AG09319 (cell line): ENCODE measurements at regions not wholly inside any gene's neighbourhood (a gene's known extent, or its start where the extent isn't known, plus 50 kb on each side); places are given as distances from the start of the nearest gene placed in this dataset.

Source experiments
- DNase-seq: peaks from one replicate; pipeline ENCODE4 v3.0.0-alpha.2; 2010; ENCODE audit warnings: low read depth; ENCODE audit errors: extremely low read depth
- CTCF ChIP-seq: IDR thresholded peaks from 2 replicates; pipeline ENCODE4 v1.5.1; 2011; ENCODE audit warnings: low read depth, mild to moderate bottlenecking, inconsistent platforms, low read length, moderate library complexity

GRCh38 chr6:6969761-6970223, 138.0 kb upstream of the RREB1 start:
- no peak for DNase-seq
- TF ChIP-seq CTCF: no peak

- no peak for DNase-seq
- no peak for TF ChIP-seq CTCF
Observed at GRCh38 chr6:6970851-6971250, 136.9 kb upstream of the RREB1 start.

- no peak for DNase-seq
- no peak for TF ChIP-seq CTCF
Observed at GRCh38 chr6:6971369-6971768, 136.4 kb upstream of the RREB1 start.

GRCh38 chr6:6972456-6972855, 135.3 kb upstream of the RREB1 start:
- no peak for TF ChIP-seq CTCF
- no peak for DNase-seq

GRCh38 chr6:6973721-6974120, 134.0 kb upstream of the RREB1 start:
- no peak for DNase-seq
- no peak for TF ChIP-seq CTCF

GRCh38 chr6:6975459-6976111, 132.2 kb upstream of the RREB1 start:
- DNase-seq: no peak
- no peak for TF ChIP-seq CTCF

GRCh38 chr6:6976193-6976592, 131.6 kb upstream of the RREB1 start:
- no peak for DNase-seq
- TF ChIP-seq CTCF: no peak
